GM21529 (cell line): ENCODE measurements at regions not wholly inside any gene's neighbourhood (a gene's known extent, or its start where the extent isn't known, plus 50 kb on each side); places are given as distances from the start of the nearest gene placed in this dataset.

Experiments used
- ATAC-seq: cut with Tn5 transposase; IDR thresholded peaks from one replicate; pipeline ENCODE4 v1.9.1; 2021; ENCODE audit not compliant: unreplicated experiment

DNA sequence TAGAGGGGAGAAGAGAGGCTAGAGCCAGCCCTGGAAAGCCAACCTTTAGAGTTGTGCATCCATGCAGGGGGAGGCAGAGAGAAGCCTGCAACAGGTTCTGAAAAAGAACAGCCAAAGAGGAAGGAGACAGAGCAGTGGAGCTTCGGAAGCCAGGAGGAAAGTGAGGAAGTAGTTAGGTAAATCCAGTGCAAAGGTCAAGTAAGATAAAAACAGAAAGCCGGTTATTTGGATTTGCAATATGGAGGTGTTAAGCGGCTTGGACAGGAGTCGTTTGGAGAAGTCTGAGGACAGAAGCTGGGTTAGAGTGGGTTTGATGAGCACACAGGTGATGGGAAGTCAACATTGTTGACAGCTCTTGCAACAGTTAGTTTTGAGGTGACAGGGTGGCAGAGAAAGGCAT is 53.5 kb upstream of the FLT1 start:
- no peak for ATAC-seq

DNA sequence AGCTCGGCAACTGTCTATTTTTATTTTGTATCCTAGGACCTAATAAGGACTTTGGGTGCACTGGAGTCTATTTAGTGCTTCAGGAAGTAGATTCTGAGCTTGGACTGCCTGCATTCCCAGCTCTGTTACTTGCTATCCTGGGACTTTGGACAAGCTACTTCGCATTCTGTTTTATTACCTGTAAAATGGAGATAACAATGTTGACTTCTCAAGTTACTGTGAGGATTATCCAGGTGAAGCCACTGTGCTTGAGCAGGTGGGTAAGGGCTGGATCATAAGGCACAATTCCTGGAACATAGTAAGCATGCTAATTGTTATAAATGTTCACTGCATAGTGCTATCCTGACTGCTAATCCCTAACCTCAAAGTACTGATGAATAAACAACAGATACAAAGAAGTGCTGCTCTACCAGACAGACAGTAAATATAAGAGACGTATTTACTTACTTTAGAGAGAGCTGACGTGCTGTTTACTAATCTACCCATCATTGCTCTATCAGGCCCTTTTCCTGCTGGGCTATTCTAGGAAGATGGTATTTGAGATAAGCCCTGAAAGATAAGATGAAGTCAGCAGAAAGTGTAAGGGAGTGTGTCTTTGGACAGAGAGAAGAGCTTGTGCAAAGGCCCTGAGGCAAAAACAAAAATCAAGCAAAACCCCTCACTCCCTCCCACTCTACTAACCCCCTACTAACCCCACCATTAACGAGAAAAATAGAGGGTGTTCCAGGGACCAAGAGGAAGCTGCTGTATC is 50.8 kb upstream of the FLT1 start:
- ATAC-seq = no peak
